Forelimb muscle (tissue), 1 donor: ENCODE measurements at regions not wholly inside any gene's neighbourhood (a gene's known extent, or its start where the extent isn't known, plus 50 kb on each side); places are given as distances from the start of the nearest gene placed in this dataset.

Experiments used
- DNase-seq: peaks from one replicate; pipeline ENCODE4 v3.0.0-alpha.2; 2013; ENCODE audit warnings: low read depth

DNA sequence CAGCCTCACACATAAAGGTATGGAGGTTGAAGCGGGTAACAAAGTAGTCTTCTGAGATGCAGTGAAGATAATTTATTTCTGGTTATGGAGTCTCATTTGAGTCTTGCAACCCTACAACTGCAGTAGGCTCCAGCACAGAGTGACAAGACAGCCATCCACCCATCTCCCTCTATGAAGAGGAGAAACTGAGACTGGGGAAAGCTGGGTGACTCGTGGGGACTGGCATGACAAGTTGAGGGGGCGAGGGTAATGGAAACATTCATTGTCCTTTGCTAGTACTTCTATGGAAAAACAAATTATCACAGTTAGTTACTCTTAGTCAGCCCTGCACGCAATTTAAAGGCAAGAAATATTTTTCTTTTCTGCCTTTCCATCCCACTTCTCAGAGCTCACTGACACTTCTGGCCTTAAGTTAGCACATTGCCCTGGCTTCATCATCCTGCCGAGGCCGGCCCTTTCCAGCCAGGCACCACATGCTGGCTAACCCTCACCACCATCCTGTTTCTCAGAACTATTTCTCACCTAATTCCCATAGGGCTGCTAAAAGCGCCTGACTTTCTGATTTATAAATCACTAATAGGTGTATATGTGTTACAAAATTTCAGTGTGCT, 361.1 kb downstream of the ETS1 start:
- DNase-seq, result no peak

- no peak for DNase-seq
Observed at GRCh38 chr11:128222245-128222884, 365.0 kb downstream of the ETS1 start.

GRCh38 chr11:128219731-128220120, 367.6 kb downstream of the ETS1 start:
- DNase-seq, result no peak

DNA sequence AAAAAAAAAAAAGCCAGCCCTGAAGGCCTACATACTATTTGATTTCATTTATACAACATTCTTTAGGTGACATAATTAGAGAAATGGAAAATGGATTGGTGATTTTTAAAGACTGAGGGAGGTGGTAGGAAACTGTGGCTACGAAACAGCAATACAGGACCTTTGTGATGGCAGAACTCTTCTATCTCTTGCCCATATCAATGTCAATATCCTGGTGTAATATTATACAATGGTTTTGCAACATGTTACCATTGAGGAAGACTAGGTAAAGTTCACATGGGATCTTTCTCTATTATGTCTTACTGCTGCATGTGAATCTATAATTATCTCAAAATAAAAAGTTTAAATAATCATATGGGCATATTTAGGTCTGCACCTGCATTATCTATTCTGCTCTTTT, 371.2 kb downstream of the ETS1 start:
- DNase-seq, result no peak

DNA sequence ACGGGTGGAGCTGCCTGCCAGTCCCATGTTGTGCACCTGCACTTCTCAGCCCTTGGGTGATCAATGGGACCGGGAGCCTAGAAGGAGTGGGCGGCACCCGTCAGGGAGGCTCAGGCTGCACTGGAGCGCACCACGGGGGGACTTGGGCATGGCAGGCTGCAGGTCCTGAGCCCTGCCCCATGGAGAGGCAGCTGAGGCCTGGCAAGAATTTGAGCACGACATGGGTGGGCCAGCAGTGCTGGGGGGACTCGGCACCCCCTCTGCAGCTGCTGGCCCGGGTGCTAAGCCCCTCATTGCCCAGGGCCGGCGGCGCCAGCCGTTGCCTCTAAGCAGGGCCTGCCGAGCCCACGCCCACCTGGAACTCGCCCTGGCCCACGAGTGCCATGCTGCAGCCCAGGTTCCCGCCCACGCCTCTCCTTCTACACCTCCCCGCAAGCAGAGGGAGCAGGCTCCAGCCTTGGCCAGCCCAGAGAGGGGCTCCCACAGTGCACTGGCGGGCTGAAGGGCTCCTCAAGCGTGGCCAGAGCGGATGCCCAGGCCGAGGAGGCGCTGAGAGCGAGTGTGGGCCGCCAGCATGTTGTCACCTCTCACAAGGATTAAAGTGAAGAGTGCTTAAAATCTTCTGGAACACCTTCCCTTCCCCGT, 372.0 kb downstream of the ETS1 start:
- no peak for DNase-seq

GRCh38 chr11:128214263-128214662, 373.1 kb downstream of the ETS1 start:
- no peak for DNase-seq

- no peak for DNase-seq
Observed at GRCh38 chr11:128213461-128213860, 373.9 kb downstream of the ETS1 start.

GRCh38 chr11:128212324-128212723, 375.0 kb downstream of the ETS1 start:
- DNase-seq, result no peak

GRCh38 chr11:128210148-128210940, 377.0 kb downstream of the ETS1 start:
- DNase-seq, result no peak

- no peak for DNase-seq
Observed at GRCh38 chr11:128209138-128209435, 378.3 kb downstream of the ETS1 start.

DNA sequence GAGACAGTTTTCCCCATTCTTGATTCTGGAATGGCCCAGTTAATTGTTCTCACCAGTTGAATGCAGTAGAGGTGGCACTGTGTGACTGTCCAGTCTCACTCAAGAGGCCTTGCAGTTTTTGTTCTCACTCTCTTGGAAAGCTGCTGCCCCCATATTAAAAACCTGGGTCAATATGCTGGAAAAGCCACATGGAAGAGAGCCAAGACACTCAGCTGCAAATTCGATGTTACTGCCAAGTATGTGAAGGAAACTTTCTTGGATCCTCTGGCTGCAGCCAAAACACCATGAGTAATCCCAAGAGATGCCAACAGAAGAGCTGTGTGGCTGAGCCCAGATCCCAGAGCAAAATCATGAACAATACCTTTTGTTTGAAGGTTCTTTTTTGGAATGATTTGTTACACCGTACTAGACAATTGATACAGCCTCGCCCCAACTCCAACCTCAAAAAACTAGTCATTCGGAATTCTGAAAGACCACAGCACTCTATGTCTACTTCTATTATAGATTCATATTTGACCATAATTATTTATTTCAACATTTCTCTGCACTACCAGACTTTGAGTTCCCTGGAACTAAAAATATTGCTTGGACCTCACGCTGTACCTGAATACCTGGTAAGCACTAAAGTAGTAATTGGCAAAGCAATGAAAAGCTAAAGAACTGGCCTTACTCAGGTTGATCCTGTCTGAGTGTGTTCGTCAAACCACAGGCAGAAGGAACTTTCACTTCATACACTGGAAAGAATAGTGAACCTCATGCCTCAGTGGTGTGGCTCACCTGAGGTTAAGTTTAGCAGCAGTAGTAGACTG, 378.8 kb downstream of the ETS1 start:
- peak; percentile 26 for DNase-seq

DNA sequence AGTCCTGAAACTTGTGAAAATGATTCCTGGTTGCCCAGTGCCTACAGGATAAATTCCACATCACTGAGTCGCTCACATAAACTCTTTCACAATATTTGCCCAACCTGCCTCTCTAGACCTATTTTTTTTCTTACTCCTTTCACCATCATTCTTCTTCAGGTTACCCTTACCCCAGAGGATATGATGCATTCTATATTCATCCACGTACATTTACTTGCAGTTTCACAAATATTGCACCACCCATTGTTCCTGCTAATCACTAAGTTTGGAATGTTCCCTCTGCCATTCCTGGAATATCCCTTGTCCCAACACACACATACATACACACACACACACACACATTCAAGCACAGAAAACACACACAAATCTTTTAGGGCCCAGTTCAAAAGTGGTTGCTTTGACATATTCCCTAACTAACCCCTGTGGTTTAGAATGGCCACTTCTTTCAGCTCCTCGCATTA, 379.5 kb downstream of the ETS1 start:
- no peak for DNase-seq

DNA sequence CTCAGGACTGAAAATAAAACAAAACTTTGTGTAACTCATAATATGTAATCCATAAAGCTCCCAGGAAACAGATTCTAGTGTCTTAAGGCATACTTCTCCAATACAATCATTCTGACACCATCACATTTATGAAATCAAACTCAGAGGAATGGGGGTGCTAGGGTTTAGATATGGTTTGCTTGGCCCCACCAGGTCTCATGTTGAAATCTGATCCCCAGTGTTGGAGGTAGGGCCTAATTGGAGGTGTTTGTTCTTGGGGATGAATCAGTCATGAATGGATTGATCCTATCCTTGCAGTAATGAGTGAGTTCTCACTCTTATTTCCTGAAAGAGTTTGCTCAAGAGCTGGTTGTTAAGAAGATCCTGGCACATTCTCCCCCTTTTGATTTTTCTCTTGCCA, 380.9 kb downstream of the ETS1 start:
- DNase-seq, result no peak

GRCh38 chr11:128205796-128206195, 381.6 kb downstream of the ETS1 start:
- DNase-seq, result no peak

- DNase-seq, result no peak
Observed at GRCh38 chr11:128204898-128205297, 382.5 kb downstream of the ETS1 start.

- DNase-seq, result no peak
Observed at GRCh38 chr11:128201801-128202200, 385.6 kb downstream of the ETS1 start.

DNA sequence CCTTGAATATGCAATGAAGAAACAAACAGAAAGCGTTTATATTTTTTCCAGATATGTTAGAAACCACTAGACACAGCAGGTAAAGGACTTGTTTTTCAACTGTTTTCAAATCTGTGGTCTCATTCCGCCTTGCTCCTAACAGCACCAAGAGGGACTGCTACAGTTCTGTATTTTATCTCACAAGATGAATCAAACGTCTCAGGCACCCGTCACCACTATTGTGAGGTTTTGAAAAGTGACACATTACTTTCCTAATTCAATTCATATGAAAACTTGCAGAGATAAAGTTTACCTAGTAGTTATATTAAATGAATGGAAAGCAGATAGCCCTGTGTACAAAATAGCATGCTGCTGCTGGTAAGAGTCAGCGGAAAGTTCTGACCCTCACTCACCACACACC, 386.3 kb downstream of the ETS1 start:
- no peak for DNase-seq

GRCh38 chr11:128200467-128200866, 386.9 kb downstream of the ETS1 start:
- no peak for DNase-seq

DNA sequence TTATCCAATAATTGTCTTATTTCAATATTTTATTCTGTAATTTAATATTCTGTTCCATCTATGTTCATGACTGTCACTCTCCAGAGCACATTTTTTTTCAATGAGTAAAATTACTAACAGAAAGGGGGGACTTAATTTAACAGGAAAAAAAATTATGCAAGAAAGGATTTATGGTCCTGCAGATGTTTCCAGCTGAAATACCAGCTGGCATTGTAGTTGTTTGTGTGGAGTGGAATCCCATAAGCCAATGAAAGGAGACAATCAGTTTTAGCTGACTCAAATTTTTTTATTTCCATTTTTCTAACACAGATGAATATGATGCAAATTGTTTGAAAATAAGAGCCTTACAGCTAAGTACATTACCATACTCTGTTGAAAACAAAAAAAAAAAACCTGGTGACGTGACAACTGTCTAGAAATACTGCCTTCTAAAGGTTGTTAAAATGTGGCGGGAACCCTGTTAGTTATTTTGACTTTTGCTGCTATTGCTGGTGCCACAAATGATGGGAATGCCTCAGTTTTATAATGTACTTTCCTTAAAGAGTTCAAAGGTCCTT, 389.1 kb downstream of the ETS1 start:
- DNase-seq, result no peak

DNA sequence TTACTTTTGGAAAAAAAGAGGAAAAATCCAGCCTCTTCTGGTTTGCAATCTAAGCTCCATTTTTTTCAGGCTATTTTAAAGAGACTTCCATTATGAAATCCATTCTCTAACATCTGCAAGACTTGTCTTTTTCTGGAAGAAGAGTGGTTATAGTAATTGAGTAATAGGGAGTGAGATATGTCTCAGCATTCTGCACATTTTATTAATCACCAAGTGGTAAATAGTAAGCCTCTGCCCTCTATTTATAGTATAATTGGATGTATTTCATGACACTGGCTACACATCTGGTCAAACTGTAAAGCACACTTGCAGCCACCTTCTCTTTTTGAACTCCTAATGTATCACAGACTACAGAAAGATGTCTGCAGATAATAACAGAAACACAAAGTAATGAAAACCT, 391.1 kb downstream of the ETS1 start:
- DNase-seq, result no peak

GRCh38 chr11:128195756-128196155, 391.6 kb downstream of the ETS1 start:
- DNase-seq, result no peak
